ENCODE measurements at regions not wholly inside any gene's neighbourhood (a gene's known extent, or its start where the extent isn't known, plus 50 kb on each side); places are given as distances from the start of the nearest gene placed in this dataset.

DNA sequence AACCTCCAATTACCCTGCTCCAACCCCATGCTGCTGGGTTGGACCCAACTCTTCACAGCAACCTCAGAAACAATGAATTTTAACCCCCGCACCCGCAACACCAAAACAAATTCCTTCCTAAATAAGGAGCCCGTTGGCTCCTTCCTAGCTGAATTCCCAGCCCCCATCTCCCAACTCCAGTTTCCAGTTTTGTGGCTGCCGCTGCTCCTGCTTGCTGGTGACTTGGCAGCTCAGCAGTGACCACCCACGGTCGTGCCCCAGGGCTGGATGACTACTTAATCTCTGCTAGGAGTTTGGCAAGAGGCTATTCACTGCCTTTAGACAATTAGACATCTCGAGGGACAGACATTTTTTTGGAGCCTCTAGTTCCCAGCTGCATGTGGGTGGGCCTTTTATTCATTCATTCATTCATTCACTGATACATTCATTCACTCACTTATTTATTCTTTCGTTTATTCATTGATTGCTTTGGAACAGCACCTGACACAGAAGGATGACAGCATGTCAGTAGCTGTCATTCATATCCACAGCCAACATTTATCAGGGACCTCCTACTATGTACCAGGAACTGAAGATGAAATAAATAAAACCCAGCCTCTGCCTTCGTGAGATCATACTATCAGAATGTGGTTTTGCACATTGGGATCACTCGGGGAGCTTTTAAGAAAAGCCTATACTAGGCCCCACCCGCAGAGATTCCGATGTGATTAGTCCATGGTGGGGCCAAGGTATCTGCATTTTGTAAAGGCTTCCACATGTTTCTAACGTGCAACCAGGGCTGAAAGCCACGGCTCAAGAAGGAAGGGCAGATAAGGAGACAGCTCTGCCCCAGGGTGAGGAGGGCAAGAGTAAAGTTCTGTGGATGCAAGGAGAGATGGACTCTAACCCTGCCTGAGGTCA, 256.5 kb downstream of the SHQ1 start:
- Histone ChIP-seq H3K36me3 (no peaks in the 10 kb centered on the region), H3K4me1 (no peaks in the 10 kb centered on the region), H3K27me3 (no peaks in the 10 kb centered on the region), H3K27ac (no peak overlapping the region), H3K9me3 (no peaks in the 10 kb centered on the region), H3K4me3 (no peak overlapping the region)
- no peak for FAIRE-seq
- intact Hi-C loops (cut with DNase I) = no loop called here
- TF ChIP-seq, protein P1, sequence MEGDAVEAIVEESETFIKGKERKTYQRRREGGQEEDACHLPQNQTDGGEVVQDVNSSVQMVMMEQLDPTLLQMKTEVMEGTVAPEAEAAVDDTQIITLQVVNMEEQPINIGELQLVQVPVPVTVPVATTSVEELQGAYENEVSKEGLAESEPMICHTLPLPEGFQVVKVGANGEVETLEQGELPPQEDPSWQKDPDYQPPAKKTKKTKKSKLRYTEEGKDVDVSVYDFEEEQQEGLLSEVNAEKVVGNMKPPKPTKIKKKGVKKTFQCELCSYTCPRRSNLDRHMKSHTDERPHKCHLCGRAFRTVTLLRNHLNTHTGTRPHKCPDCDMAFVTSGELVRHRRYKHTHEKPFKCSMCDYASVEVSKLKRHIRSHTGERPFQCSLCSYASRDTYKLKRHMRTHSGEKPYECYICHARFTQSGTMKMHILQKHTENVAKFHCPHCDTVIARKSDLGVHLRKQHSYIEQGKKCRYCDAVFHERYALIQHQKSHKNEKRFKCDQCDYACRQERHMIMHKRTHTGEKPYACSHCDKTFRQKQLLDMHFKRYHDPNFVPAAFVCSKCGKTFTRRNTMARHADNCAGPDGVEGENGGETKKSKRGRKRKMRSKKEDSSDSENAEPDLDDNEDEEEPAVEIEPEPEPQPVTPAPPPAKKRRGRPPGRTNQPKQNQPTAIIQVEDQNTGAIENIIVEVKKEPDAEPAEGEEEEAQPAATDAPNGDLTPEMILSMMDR (IDR thresholded peaks at IDR 0.05) = no peak
- ATAC-seq = peak in 2 of 4 donors; percentile 20 to 40
- WGBS, 2 donors = 81 to 83% methylated on average over 14 of the region's 14 CpGs
- no peak for DNase-seq

DNA sequence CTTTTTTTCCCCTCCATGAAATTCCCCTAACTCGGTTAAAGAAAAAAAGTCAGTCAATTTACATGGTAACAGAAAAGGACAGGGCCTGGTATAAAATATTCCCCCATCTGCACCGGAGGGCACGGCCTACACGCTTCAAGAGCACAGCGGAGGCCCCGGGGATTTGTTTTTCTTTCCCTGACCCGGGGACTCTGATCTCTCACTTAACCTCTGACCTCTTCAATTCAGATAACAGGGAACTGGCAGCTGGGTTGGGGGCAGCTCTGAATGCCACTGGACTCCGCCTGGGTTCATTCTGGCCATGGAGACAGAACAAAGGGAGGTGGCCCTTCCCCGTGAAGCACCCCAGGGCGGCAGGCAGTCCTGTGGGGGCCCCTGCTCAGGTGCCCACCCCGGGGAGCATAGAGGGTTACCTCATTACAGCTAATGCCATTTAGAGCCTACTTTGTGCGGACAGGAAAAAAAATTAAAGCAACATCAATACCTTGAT, 257.5 kb downstream of the SHQ1 start:
- DNase-seq (no peak), ATAC-seq (peak in 1 of 4 donors; percentile 10), FAIRE-seq (no peak)
- 67 to 73% methylated on average over 12 of the region's 12 CpGs for WGBS, 2 donors
- H3K4me3 ChIP-seq = no peak overlapping the region
- no peak overlapping the region for H3K27ac ChIP-seq
- no peaks in the 10 kb centered on the region for H3K36me3 ChIP-seq
- H3K4me1 ChIP-seq = no peaks in the 10 kb centered on the region
- TF ChIP-seq, protein P1 (IDR thresholded peaks at IDR 0.05) = no peak
- intact Hi-C loops (cut with DNase I) = no loop called here
- no peaks in the 10 kb centered on the region for H3K27me3 ChIP-seq
- no peaks in the 10 kb centered on the region for H3K9me3 ChIP-seq

DNA sequence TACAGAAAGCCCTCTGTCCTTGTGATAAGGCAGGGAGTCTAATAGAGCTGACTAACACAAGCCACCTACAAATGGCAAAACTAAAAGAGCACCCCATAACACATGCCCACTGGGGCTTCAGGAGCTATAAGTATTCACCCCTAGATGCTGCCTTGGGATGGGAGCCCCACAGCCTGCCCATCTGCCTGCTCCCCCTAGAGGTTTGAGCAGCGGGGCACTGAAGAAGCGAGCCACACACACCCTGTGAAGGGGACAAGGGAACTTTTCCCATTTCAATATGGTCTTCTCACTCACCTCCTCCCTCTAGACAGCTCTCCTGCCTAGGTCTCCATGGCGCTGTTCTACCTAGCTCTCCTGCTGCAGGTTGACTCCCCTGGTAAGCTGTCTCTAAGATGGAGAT, 261.0 kb downstream of the SHQ1 start:
- FAIRE-seq = no peak
- 99 to 100% methylated on average over 3 of the region's 3 CpGs for WGBS, 2 donors

DNA sequence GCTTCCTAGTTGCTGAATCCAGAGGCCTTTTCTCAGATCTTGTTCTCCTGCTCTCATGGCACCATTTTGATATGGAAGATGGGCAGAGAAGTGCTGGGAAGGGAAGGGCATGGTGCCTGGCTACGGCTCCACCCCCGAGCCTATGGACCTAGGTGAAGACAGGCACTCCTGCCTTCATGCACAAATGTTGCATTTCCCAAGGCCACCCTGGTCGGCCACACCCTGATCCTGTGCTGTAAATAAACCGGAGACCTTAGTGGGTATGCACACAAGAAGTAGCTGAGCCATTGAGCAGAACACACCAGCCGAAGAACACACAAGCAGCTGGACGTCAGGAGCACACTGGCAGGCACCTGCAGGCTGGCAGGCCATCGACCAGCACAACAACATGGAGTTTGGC, 261.6 kb downstream of the SHQ1 start:
- 42 to 45% methylated on average over 7 of the region's 7 CpGs for WGBS, 2 donors
- Histone ChIP-seq H3K36me3 (no peaks in the 10 kb centered on the region), H3K4me1 (peaks cover 10 to 20% (median 15%) of the 10 kb centered on the region in 3 donors), H3K4me3 (no peak overlapping the region), H3K27ac (no peak overlapping the region), H3K9me3 (no peaks in the 10 kb centered on the region), H3K27me3 (no peaks in the 10 kb centered on the region)
- ATAC-seq (peak in 2 of 4 donors; percentile 37 to 63), DNase-seq (peak in 2 of 6 donors; percentile 10 to 52), FAIRE-seq (no peak)
- TF ChIP-seq, protein P1 (IDR thresholded peaks at IDR 0.05) = no peak
- intact Hi-C loops (cut with DNase I) = no loop called here

More for the DNA sequence above, 261.0 kb downstream of the SHQ1 start:
- Histone ChIP-seq H3K27ac (no peak overlapping the region), H3K36me3 (no peaks in the 10 kb centered on the region), H3K4me3 (no peak overlapping the region), H3K27me3 (no peaks in the 10 kb centered on the region), H3K9me3 (no peaks in the 10 kb centered on the region), H3K4me1 (peaks cover 10 to 14% (median 12%) of the 10 kb centered on the region in 3 donors)
- intact Hi-C loops (cut with DNase I) = no loop called here
- DNase-seq (no peak), ATAC-seq (no peak)
- TF ChIP-seq, protein P1 (IDR thresholded peaks at IDR 0.05) = no peak

DNA sequence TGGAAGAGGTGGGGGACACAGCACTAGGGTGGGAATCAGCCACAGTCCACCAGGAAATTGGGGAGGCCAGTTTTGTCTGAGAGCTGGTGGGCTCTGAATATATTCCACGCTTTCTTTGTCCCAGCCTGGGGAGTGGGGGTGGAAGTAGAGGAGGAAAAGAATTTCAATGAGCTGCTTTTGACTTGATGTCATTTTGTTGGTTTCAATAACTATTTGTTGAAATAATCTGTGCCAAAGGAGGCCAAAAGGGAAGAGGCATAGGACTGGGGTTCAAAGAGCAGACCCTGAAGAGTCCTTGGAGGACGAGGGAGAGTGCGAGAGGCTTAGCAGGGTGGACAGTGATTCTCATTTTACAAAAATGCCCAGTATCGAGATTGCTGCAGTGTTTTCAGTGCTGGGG, 262.3 kb downstream of the SHQ1 start:
- H3K27ac ChIP-seq = no peak overlapping the region
- H3K4me3 ChIP-seq = no peak overlapping the region
- FAIRE-seq (no peak), DNase-seq (no peak), ATAC-seq (no peak)
- no peaks in the 10 kb centered on the region for H3K36me3 ChIP-seq
- H3K27me3 ChIP-seq = no peaks in the 10 kb centered on the region
- intact Hi-C loops (cut with DNase I) = no loop called here
- TF ChIP-seq, protein P1 (IDR thresholded peaks at IDR 0.05) = no peak
- no peaks in the 10 kb centered on the region for H3K9me3 ChIP-seq
- WGBS, 2 donors = 89 to 94% methylated on average over 4 of the region's 4 CpGs
- H3K4me1 ChIP-seq = peaks cover 10 to 20% (median 15%) of the 10 kb centered on the region in 3 donors
